CD4-positive, alpha-beta memory T cell (primary cell): ENCODE measurements at regions not wholly inside any gene's neighbourhood (a gene's known extent, or its start where the extent isn't known, plus 50 kb on each side); places are given as distances from the start of the nearest gene placed in this dataset.

Experiments used
- CTCF ChIA-PET: fragments of 350-600 bp; sonication (Branson Sonifier 250); formaldehyde crosslinking; loops from one replicate; lab custom pipeline; 2021; ENCODE audit warnings: inconsistent platforms; ENCODE audit not compliant: partially characterized antibody; lab: Charles Lee
- POLR2A ChIA-PET: fragments of 350-600 bp; sonication (Branson Sonifier 250); formaldehyde crosslinking; loops from one replicate; lab custom pipeline; 2021; ENCODE audit not compliant: partially characterized antibody; lab: Charles Lee
- DNase-seq, 5 donors: peaks; one replicate each; pipeline versions ENCODE4 v3.0.0 to v3.0.0-alpha.2; 2020 to 2022; ENCODE audit warnings: mixed read lengths in 1 of 5
- H3K27ac ChIP-seq: one replicate; pipeline ENCODE4 v1.7.0; 2013; ENCODE audit warnings: low read depth, low read length
- H3K27me3 ChIP-seq: 2 replicates; pipeline ENCODE4 v1.7.0; 2013; ENCODE audit warnings: mild to moderate bottlenecking, low read length, moderate library complexity; ENCODE audit not compliant: insufficient read depth
- H3K36me3 ChIP-seq: 2 replicates; pipeline ENCODE4 v1.7.0; 2013; ENCODE audit warnings: mild to moderate bottlenecking, low read length, moderate library complexity; ENCODE audit not compliant: insufficient read depth
- H3K4me1 ChIP-seq: 2 replicates; pipeline ENCODE4 v1.7.0; 2013; ENCODE audit warnings: mild to moderate bottlenecking, low read length, moderate library complexity; ENCODE audit not compliant: insufficient read depth
- H3K4me3 ChIP-seq, 2 donors: one replicate each; pipeline ENCODE4 v1.7.0; 2013; ENCODE audit warnings: low read length in 2 of 2, mild to moderate bottlenecking in 1 of 2
- H3K9me3 ChIP-seq, 2 donors: one replicate each; pipeline ENCODE4 v1.7.0; 2013; ENCODE audit warnings: low read length in 2 of 2, control low read depth in 1 of 2; ENCODE audit not compliant: control insufficient read depth in 1 of 2
- H3K27ac Mint-ChIP-seq, 7 donors: one replicate each; pipeline ENCODE4 v1.8.0; 2020 to 2021; ENCODE audit warnings: mixed read lengths in 7 of 7, mild to moderate bottlenecking in 6 of 7, inconsistent platforms in 3 of 7, moderate library complexity in 3 of 7
- H3K27me3 Mint-ChIP-seq, 2 donors: one replicate each; pipeline ENCODE4 v1.8.0; 2020 to 2021; ENCODE audit warnings: mixed read lengths in 2 of 2
- H3K36me3 Mint-ChIP-seq, 2 donors: one replicate each; pipeline ENCODE4 v1.8.0; 2020 to 2021; ENCODE audit warnings: mixed read lengths in 2 of 2, inconsistent platforms in 1 of 2, mild to moderate bottlenecking in 1 of 2
- H3K4me1 Mint-ChIP-seq, 4 donors: one replicate each; pipeline ENCODE4 v1.8.0; 2020 to 2021; ENCODE audit warnings: mixed read lengths in 4 of 4, mild to moderate bottlenecking in 1 of 4
- H3K4me3 Mint-ChIP-seq, 8 donors: one replicate each; pipeline ENCODE4 v1.8.0; 2020 to 2021; ENCODE audit warnings: mixed read lengths in 8 of 8, mild to moderate bottlenecking in 7 of 8, moderate library complexity in 6 of 8, inconsistent platforms in 3 of 8
- H3K9me3 Mint-ChIP-seq, 8 donors: one replicate each; pipeline ENCODE4 v1.8.0; 2020 to 2021; ENCODE audit warnings: mixed read lengths in 8 of 8, mild to moderate bottlenecking in 5 of 8, inconsistent platforms in 3 of 8, moderate library complexity in 1 of 8
- intact Hi-C: fragments of 100-400 bp; cut with micrococcal nuclease; formaldehyde crosslinking; loops from one replicate; pipeline ENCODE4 v1.15.1; 2023

GRCh38 chr6:105882121-105882803, 203.9 kb upstream of the PRDM1 start:
- H3K4me1 Mint-ChIP-seq: peaks cover 6 to 9% (median 9%) of the 10 kb centered on the region in 4 donors
- Histone ChIP-seq H3K4me3 (no peak overlapping the region), H3K27me3 (no peaks in the 10 kb centered on the region), H3K4me1 (peaks cover 9% of the 10 kb centered on the region), H3K36me3 (no peaks in the 10 kb centered on the region), H3K27ac (no peak overlapping the region), H3K9me3 (no peaks in the 10 kb centered on the region)
- H3K27me3 Mint-ChIP-seq: peaks cover 2 to 17% of the 10 kb centered on the region in 2 donors
- ChIA-PET CTCF (interaction anchor here (1.2 kb wide), 1 partner anchor 13 kb away, joined by 5 read pairs; no protein-coding TSS in a partner anchor), POLR2A (no interaction called here)
- no peaks in the 10 kb centered on the region for H3K36me3 Mint-ChIP-seq
- H3K9me3 Mint-ChIP-seq: no peaks in the 10 kb centered on the region
- DNase-seq: no peak
- intact Hi-C loops: no loop called here
- H3K27ac Mint-ChIP-seq: no peak overlapping the region
- H3K4me3 Mint-ChIP-seq: no peak overlapping the region

- no peak for DNase-seq
- H3K4me1 ChIP-seq: peaks cover 9% of the 10 kb centered on the region
- Mint-ChIP-seq H3K36me3 (no peaks in the 10 kb centered on the region), H3K4me3 (no peak overlapping the region), H3K27me3 (peaks cover 2 to 17% of the 10 kb centered on the region in 2 donors), H3K4me1 (peaks cover 6 to 9% (median 9%) of the 10 kb centered on the region in 4 donors), H3K9me3 (no peaks in the 10 kb centered on the region), H3K27ac (no peak overlapping the region)
- no peaks in the 10 kb centered on the region for H3K27me3 ChIP-seq
- no peaks in the 10 kb centered on the region for H3K36me3 ChIP-seq
- POLR2A ChIA-PET: interaction anchor here (0.6 kb wide), 1 partner anchor 232 kb away, joined by 3 read pairs; no protein-coding TSS in a partner anchor
- intact Hi-C loops: no loop called here
- CTCF ChIA-PET: no interaction called here
- H3K9me3 ChIP-seq: no peaks in the 10 kb centered on the region
- no peak overlapping the region for H3K27ac ChIP-seq
- H3K4me3 ChIP-seq: no peak overlapping the region
These were observed 204.5 kb upstream of the PRDM1 start for GRCh38 chr6:105881608-105882007.

GRCh38 chr6:105880030-105880492, 206.1 kb upstream of the PRDM1 start:
- Histone ChIP-seq H3K27me3 (no peaks in the 10 kb centered on the region), H3K36me3 (no peaks in the 10 kb centered on the region), H3K27ac (no peak overlapping the region), H3K4me1 (peaks cover 9% of the 10 kb centered on the region), H3K4me3 (no peak overlapping the region), H3K9me3 (no peaks in the 10 kb centered on the region)
- no peaks in the 10 kb centered on the region for H3K9me3 Mint-ChIP-seq
- H3K36me3 Mint-ChIP-seq: no peaks in the 10 kb centered on the region
- peak in 2 of 5 donors; percentile 1 to 37 for DNase-seq
- peak overlapping the region in 2 of 7 donors; percentile 2 to 43 for H3K27ac Mint-ChIP-seq
- intact Hi-C loops: no loop called here
- H3K4me1 Mint-ChIP-seq: peaks cover 6 to 9% (median 9%) of the 10 kb centered on the region in 4 donors
- ChIA-PET POLR2A (no interaction called here), CTCF (no interaction called here)
- H3K27me3 Mint-ChIP-seq: peaks cover 2 to 17% of the 10 kb centered on the region in 2 donors
- H3K4me3 Mint-ChIP-seq: peak overlapping the region in 7 of 8 donors; percentile 18 to 85 (median 64)

GRCh38 chr6:105879146-105879545, 207.0 kb upstream of the PRDM1 start:
- Mint-ChIP-seq H3K27me3 (peaks cover 2 to 17% of the 10 kb centered on the region in 2 donors), H3K27ac (no peak overlapping the region)

GRCh38 chr6:105875974-105876640, 210.0 kb upstream of the PRDM1 start:
- Histone ChIP-seq H3K9me3 (no peaks in the 10 kb centered on the region), H3K36me3 (no peaks in the 10 kb centered on the region), H3K4me1 (peaks cover 9% of the 10 kb centered on the region), H3K27me3 (no peaks in the 10 kb centered on the region), H3K27ac (no peak overlapping the region), H3K4me3 (no peak overlapping the region)
- ChIA-PET POLR2A (no interaction called here), CTCF (no interaction called here)
- no peak overlapping the region for H3K4me3 Mint-ChIP-seq
- H3K27me3 Mint-ChIP-seq: peaks cover 3 to 22% of the 10 kb centered on the region in 2 donors
- H3K4me1 Mint-ChIP-seq: peaks cover 6 to 10% (median 9%) of the 10 kb centered on the region in 4 donors
- intact Hi-C loops: no loop called here
- H3K36me3 Mint-ChIP-seq: no peaks in the 10 kb centered on the region
- no peak for DNase-seq
- no peak overlapping the region for H3K27ac Mint-ChIP-seq
- H3K9me3 Mint-ChIP-seq: peaks cover 0 to 2% (median 0%) of the 10 kb centered on the region in 8 donors

More at GRCh38 chr6:105879146-105879545, 207.0 kb upstream of the PRDM1 start:
- Histone ChIP-seq H3K27me3 (no peaks in the 10 kb centered on the region), H3K9me3 (no peaks in the 10 kb centered on the region), H3K4me1 (peaks cover 9% of the 10 kb centered on the region), H3K27ac (no peak overlapping the region), H3K4me3 (no peak overlapping the region), H3K36me3 (no peaks in the 10 kb centered on the region)
- Mint-ChIP-seq H3K9me3 (peaks cover 0 to 2% (median 0%) of the 10 kb centered on the region in 8 donors), H3K4me1 (peaks cover 6 to 9% (median 8%) of the 10 kb centered on the region in 4 donors), H3K4me3 (no peak overlapping the region), H3K36me3 (no peaks in the 10 kb centered on the region)
- POLR2A ChIA-PET: no interaction called here
- DNase-seq: no peak
- intact Hi-C loops: no loop called here
- CTCF ChIA-PET: no interaction called here

- Mint-ChIP-seq H3K27ac (no peak overlapping the region), H3K27me3 (peaks cover 5 to 19% of the 10 kb centered on the region in 2 donors), H3K4me3 (no peak overlapping the region), H3K4me1 (peaks cover 2 to 5% (median 3%) of the 10 kb centered on the region in 4 donors), H3K9me3 (peaks cover 0 to 2% (median 0%) of the 10 kb centered on the region in 8 donors), H3K36me3 (no peaks in the 10 kb centered on the region)
- intact Hi-C loops: no loop called here
- POLR2A ChIA-PET: no interaction called here
- H3K27me3 ChIP-seq: no peaks in the 10 kb centered on the region
- no peaks in the 10 kb centered on the region for H3K9me3 ChIP-seq
- peaks cover 3% of the 10 kb centered on the region for H3K4me1 ChIP-seq
- no peak overlapping the region for H3K27ac ChIP-seq
- no peak overlapping the region for H3K4me3 ChIP-seq
- no peak for DNase-seq
- CTCF ChIA-PET: no interaction called here
- H3K36me3 ChIP-seq: no peaks in the 10 kb centered on the region
These were observed 211.1 kb upstream of the PRDM1 start for GRCh38 chr6:105874835-105875626.

- CTCF ChIA-PET: no interaction called here
- intact Hi-C loops: no loop called here
- no peak for DNase-seq
- Histone ChIP-seq H3K27me3 (no peaks in the 10 kb centered on the region), H3K27ac (no peak overlapping the region), H3K9me3 (no peaks in the 10 kb centered on the region), H3K36me3 (no peaks in the 10 kb centered on the region), H3K4me1 (no peaks in the 10 kb centered on the region), H3K4me3 (no peak overlapping the region)
- Mint-ChIP-seq H3K4me1 (peaks cover 0 to 3% (median 0%) of the 10 kb centered on the region in 4 donors), H3K9me3 (peaks cover 0 to 2% (median 0%) of the 10 kb centered on the region in 8 donors), H3K4me3 (no peak overlapping the region), H3K27ac (no peak overlapping the region), H3K36me3 (no peaks in the 10 kb centered on the region), H3K27me3 (peaks cover 6 to 19% of the 10 kb centered on the region in 2 donors)
- POLR2A ChIA-PET: no interaction called here
These were observed 212.3 kb upstream of the PRDM1 start for GRCh38 chr6:105873799-105874198.
